ENCODE measurements at regions not wholly inside any gene's neighbourhood (a gene's known extent, or its start where the extent isn't known, plus 50 kb on each side); places are given as distances from the start of the nearest gene placed in this dataset.
"Not testable (repeated sequence)": the region's sequence is repeated elsewhere in the genome, so short reads cannot be mapped to it uniquely, and the experiment has no call there.

- no peak for DNase-seq
Observed at GRCh38 chr6:167690931-167691330, 135.8 kb upstream of the AFDN start.

GRCh38 chr6:167691533-167692312 lies 135.0 kb upstream of the AFDN start:
- DNase-seq = no peak

GRCh38 chr6:167693478-167693877 lies 133.2 kb upstream of the AFDN start:
- DNase-seq = not testable (repeated sequence)

GRCh38 chr6:167695831-167696230 lies 130.9 kb upstream of the AFDN start:
- no peak for DNase-seq

- no peak for DNase-seq
Observed at GRCh38 chr6:167696296-167696695, 130.4 kb upstream of the AFDN start.

- no peak for DNase-seq
Observed at GRCh38 chr6:167697316-167697715, 129.4 kb upstream of the AFDN start.

- DNase-seq = no peak
Observed at GRCh38 chr6:167698540-167698939, 128.2 kb upstream of the AFDN start.

GRCh38 chr6:167699141-167699931 lies 127.4 kb upstream of the AFDN start:
- DNase-seq = no peak

GRCh38 chr6:167700199-167700598 lies 126.5 kb upstream of the AFDN start:
- DNase-seq = no peak

GRCh38 chr6:167701010-167701409 lies 125.7 kb upstream of the AFDN start:
- DNase-seq = no peak

GRCh38 chr6:167702241-167702827 lies 124.4 kb upstream of the AFDN start:
- DNase-seq = peak; percentile 60

- DNase-seq = no peak
Observed at GRCh38 chr6:167703347-167703746, 123.4 kb upstream of the AFDN start.

- no peak for DNase-seq
Observed at GRCh38 chr6:167703781-167704180, 122.9 kb upstream of the AFDN start.

GRCh38 chr6:167704396-167704901 lies 122.3 kb upstream of the AFDN start:
- DNase-seq = no peak

GRCh38 chr6:167705211-167705750 lies 121.4 kb upstream of the AFDN start:
- DNase-seq = no peak

- peak; percentile 22 for DNase-seq
Observed at GRCh38 chr6:167706313-167707109, 120.2 kb upstream of the AFDN start.

- DNase-seq = no peak
Observed at GRCh38 chr6:167707686-167708500, 118.8 kb upstream of the AFDN start.

GRCh38 chr6:167708501-167709094 lies 118.1 kb upstream of the AFDN start:
- no peak for DNase-seq

GRCh38 chr6:167709196-167709595 lies 117.5 kb upstream of the AFDN start:
- DNase-seq = no peak

GRCh38 chr6:167709776-167710336 lies 116.9 kb upstream of the AFDN start:
- not testable (repeated sequence) for DNase-seq
